Upper lobe of right lung (tissue), 1 donor: ENCODE measurements at regions not wholly inside any gene's neighbourhood (a gene's known extent, or its start where the extent isn't known, plus 50 kb on each side); places are given as distances from the start of the nearest gene placed in this dataset.
"Not testable (repeated sequence)": the region's sequence is repeated elsewhere in the genome, so short reads cannot be mapped to it uniquely, and the experiment has no call there.

Experiments
- ATAC-seq: fragments of 200-7000 bp; cut with Tn5 transposase; one replicate; pipeline ENCODE4 v1.9.1; 2020; ENCODE audit warnings: mild to moderate bottlenecking, moderate library complexity
- DNase-seq: peaks from one replicate; pipeline ENCODE4 v3.0.0-alpha.2; 2020
- H3K27ac ChIP-seq: fragments of 200-600 bp; one replicate; pipeline ENCODE4 v1.8.0; 2022
- H3K27me3 ChIP-seq: fragments of 200-600 bp; one replicate; pipeline ENCODE4 v1.8.0; 2022; ENCODE audit warnings: mild to moderate bottlenecking
- H3K36me3 ChIP-seq: fragments of 200-600 bp; one replicate; pipeline ENCODE4 v1.8.0; 2022
- H3K4me1 ChIP-seq: fragments of 200-600 bp; one replicate; pipeline ENCODE4 v1.8.0; 2022
- H3K4me3 ChIP-seq: fragments of 200-600 bp; one replicate; pipeline ENCODE4 v1.8.0; 2022; ENCODE audit warnings: mild to moderate bottlenecking
- H3K9me3 ChIP-seq: fragments of 200-600 bp; one replicate; pipeline ENCODE4 v1.8.0; 2022
- intact Hi-C: fragments of 100-400 bp; cut with DNase I; formaldehyde crosslinking; loops from one replicate; pipeline ENCODE4 v1.11.0; 2022
- TF ChIP-seq, protein P1 (sequence below): fragments of 200-600 bp; IDR thresholded peaks from one replicate; pipeline ENCODE4 v1.8.0; 2022; ENCODE audit warnings: antibody characterized with exemption
- donor health status: DM: no; HTN: yes; CAD: no; lungs with severe emphysema.

DNA sequence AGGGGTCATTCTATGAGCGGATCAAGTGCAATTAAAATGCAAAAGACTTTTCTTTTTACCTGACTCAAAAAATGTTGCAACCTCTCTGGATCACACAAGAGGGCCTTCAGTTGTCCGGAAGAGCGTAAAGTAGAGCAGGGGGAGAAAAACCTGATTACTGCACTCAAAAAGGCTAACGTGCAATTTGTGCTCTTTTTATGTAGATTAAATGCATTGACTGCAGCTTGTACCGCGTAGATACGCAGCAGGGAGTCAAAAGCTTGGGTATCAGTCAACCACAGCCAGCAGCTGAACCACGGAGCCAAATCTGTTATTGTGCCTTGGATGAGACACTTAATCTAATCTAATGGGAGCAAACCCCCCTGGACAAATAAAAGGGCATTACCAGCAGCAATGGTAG is 107.3 kb upstream of the RAI2 start:
- intact Hi-C loops, result no loop called here
- no peak overlapping the region for H3K4me3 ChIP-seq
- TF ChIP-seq, protein P1, sequence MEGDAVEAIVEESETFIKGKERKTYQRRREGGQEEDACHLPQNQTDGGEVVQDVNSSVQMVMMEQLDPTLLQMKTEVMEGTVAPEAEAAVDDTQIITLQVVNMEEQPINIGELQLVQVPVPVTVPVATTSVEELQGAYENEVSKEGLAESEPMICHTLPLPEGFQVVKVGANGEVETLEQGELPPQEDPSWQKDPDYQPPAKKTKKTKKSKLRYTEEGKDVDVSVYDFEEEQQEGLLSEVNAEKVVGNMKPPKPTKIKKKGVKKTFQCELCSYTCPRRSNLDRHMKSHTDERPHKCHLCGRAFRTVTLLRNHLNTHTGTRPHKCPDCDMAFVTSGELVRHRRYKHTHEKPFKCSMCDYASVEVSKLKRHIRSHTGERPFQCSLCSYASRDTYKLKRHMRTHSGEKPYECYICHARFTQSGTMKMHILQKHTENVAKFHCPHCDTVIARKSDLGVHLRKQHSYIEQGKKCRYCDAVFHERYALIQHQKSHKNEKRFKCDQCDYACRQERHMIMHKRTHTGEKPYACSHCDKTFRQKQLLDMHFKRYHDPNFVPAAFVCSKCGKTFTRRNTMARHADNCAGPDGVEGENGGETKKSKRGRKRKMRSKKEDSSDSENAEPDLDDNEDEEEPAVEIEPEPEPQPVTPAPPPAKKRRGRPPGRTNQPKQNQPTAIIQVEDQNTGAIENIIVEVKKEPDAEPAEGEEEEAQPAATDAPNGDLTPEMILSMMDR, result no peak

DNA sequence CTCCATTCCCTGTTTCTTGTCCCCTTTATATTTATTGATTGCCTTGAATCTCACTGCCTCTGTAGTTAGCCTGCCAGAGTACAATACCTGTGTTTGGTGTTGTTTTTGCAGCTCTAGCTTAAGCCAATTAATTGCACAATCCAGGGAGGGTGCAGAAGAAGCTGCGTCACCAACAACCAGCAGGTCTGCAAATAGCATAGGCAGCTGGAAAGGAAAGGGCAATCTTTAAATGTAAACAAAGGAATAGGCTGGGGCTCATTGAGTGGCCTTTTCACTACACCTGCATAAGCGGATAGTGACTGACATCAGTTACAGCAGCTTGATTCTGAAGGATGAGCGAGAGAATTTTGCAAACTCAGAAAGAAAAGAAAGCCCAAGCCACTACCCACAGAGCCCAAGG is 106.8 kb upstream of the RAI2 start:
- H3K9me3 ChIP-seq, result no peaks in the 10 kb centered on the region
- ATAC-seq, result peak; percentile 62
- TF ChIP-seq, protein P1, result no peak

More for the DNA sequence above, 107.3 kb upstream of the RAI2 start:
- H3K4me1 ChIP-seq, result no peaks in the 10 kb centered on the region
- no peak overlapping the region for H3K27ac ChIP-seq
- no peaks in the 10 kb centered on the region for H3K9me3 ChIP-seq
- ATAC-seq, result no peak
- H3K27me3 ChIP-seq, result no peaks in the 10 kb centered on the region
- no peaks in the 10 kb centered on the region for H3K36me3 ChIP-seq
- no peak for DNase-seq

DNA sequence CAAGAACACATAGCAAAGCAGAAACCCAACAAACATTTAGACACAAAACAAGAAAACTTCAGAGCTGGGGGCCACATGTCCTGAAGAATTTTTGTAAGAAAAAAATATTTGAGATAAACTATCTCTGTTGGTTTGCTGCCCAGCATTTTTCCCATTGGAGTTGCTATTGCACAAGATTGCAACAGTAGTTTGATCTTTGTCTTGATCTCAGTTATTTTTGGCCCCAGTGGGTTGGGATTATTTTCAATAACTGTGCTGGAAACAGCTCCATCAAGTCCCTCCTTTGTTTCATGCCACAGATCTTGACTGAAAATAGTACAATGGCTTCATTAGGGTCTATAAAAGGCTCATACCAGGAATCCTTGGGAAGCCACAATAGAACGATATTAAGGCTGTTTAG is 103.8 kb upstream of the RAI2 start:
- TF ChIP-seq, protein P1, result no peak
- intact Hi-C loops, result no loop called here
- ATAC-seq (no peak), DNase-seq (no peak)
- H3K27ac ChIP-seq, result no peak overlapping the region
- no peaks in the 10 kb centered on the region for H3K9me3 ChIP-seq
- no peak overlapping the region for H3K4me3 ChIP-seq
- no peaks in the 10 kb centered on the region for H3K36me3 ChIP-seq
- H3K27me3 ChIP-seq, result no peaks in the 10 kb centered on the region
- no peaks in the 10 kb centered on the region for H3K4me1 ChIP-seq

More for the DNA sequence above, 106.8 kb upstream of the RAI2 start:
- no peaks in the 10 kb centered on the region for H3K27me3 ChIP-seq
- no peak overlapping the region for H3K4me3 ChIP-seq
- no peak overlapping the region for H3K27ac ChIP-seq
- intact Hi-C loops, result no loop called here
- H3K36me3 ChIP-seq, result no peaks in the 10 kb centered on the region
- no peak for DNase-seq
- H3K4me1 ChIP-seq, result no peaks in the 10 kb centered on the region

DNA sequence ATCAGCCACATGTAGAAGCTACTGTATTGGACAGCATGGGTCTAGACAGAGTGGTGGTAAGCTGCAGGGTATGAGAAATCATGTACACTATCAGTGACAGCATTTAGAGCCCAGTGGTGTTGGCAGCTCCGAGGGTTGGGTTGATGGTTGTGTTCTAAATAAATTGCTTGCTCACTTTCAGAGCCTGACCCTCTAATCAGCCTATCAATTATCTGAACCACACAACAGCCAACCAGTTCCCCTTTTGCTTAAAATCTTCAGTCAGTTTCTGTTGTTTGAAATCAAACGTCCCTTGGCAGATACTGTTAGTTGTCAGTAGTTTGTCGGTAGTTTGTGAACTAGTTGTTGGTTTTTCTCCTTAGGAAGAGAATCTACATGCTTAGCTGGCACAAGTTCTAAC is 99.8 kb upstream of the RAI2 start:
- Histone ChIP-seq H3K9me3 (no peaks in the 10 kb centered on the region), H3K36me3 (no peaks in the 10 kb centered on the region)

DNA sequence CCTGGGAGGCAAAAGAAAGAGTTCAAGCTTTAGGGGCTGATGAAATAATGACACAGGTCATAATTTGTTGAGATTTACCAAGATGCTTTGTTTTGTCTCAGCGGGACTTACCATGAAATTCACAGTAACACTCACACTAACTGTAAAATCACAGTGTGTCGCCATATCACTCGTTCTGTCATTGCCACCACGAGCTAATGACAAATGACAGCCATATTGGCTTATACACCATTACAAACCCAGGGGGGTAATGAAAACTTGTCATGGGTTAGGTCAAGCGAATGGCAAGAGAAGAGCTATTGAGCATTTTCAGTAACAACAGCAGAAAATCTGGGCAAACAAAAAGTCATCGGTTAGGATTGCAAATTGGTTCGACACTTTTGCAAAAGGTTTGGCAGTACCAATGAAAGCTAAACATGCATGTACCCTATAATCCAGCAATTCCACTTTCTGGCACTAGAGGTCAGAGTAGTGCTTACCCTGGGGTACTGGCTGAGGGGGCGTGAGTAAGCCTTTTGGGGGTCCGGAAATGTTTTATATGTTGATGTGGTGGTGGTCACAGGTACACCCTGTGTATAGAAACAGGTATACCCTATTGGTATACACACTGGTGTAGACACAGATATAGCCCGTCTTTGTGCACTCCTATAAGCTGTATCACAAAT is 83.9 kb upstream of the RAI2 start:
- Histone ChIP-seq H3K4me1 (no peaks in the 10 kb centered on the region), H3K4me3 (no peak overlapping the region), H3K9me3 (no peaks in the 10 kb centered on the region), H3K27me3 (no peaks in the 10 kb centered on the region), H3K27ac (no peak overlapping the region), H3K36me3 (no peaks in the 10 kb centered on the region)
- DNase-seq (no peak), ATAC-seq (no peak)
- TF ChIP-seq, protein P1, result peak; percentile 43
- intact Hi-C loops, result no loop called here

More for the DNA sequence above, 99.8 kb upstream of the RAI2 start:
- TF ChIP-seq, protein P1, result no peak
- no peak for DNase-seq
- ATAC-seq, result no peak
- Histone ChIP-seq H3K27ac (no peak overlapping the region), H3K4me3 (no peak overlapping the region), H3K4me1 (no peaks in the 10 kb centered on the region), H3K27me3 (no peaks in the 10 kb centered on the region)
- intact Hi-C loops, result no loop called here

DNA sequence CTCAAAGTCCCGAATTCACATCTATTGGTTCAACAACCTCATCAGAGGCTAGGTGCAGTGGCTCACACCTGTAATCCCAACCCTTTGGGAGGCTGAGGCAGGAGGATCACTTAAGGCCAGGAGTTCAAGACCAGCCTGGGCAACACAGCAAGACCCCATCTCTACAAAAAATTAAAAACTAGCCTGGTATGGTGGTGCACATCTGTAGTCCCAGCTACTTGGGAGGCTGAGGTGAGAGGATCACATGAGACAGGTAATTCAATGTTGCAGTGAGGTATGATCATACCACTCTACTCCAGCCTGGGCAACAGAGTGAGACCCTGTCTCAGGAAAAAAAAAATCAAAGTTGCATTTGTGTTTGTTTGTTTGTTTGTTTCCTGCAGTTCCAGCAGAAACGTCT is 80.1 kb upstream of the RAI2 start:
- H3K27ac ChIP-seq, H3K4me3 ChIP-seq, DNase-seq, ATAC-seq, H3K36me3 ChIP-seq, H3K27me3 ChIP-seq, H3K9me3 ChIP-seq, intact Hi-C loops, H3K4me1 ChIP-seq: not testable (repeated sequence)
